HL-60 (cell line): ENCODE measurements at regions not wholly inside any gene's neighbourhood (a gene's known extent, or its start where the extent isn't known, plus 50 kb on each side); places are given as distances from the start of the nearest gene placed in this dataset.

Experiments used
- DNase-seq, 2 experiments: peaks; one replicate each; pipeline ENCODE4 v3.0.0-alpha.2; 2010 to 2020; ENCODE audit warnings: low read depth in 1 of 2, low spot score in 1 of 2
- H3K27ac ChIP-seq: fragments of 250-450 bp; sonication (Bioruptor Pico); replicated peaks from 2 replicates; pipeline ENCODE4 v1.5.1; 2020; ENCODE audit warnings: mild to moderate bottlenecking, moderate library complexity
- H3K27me3 ChIP-seq: fragments of 250-450 bp; sonication (Bioruptor Pico); 2 replicates; pipeline ENCODE4 v1.5.1; 2021; ENCODE audit warnings: mild to moderate bottlenecking, moderate library complexity; ENCODE audit not compliant: insufficient read depth, poor library complexity, severe bottlenecking
- H3K4me3 ChIP-seq: replicated peaks from 2 replicates; pipeline ENCODE4 v1.5.1; 2011; ENCODE audit warnings: mild to moderate bottlenecking, control low read depth, low read length; ENCODE audit not compliant: insufficient read depth
- GABPA ChIP-seq: IDR thresholded peaks from 2 replicates; pipeline ENCODE4 v1.6.1; 2012; ENCODE audit warnings: low read depth
- POLR2AphosphoS5 ChIP-seq: IDR thresholded peaks from 2 replicates; pipeline ENCODE4 v1.6.1; 2012; ENCODE audit warnings: low read depth
- SPI1 ChIP-seq: IDR thresholded peaks from 2 replicates; pipeline ENCODE4 v1.6.1; 2012; ENCODE audit warnings: low read depth, mild to moderate bottlenecking, borderline replicate concordance
- TF ChIP-seq, protein P1 (sequence below): IDR thresholded peaks from one replicate; pipeline ENCODE4 v1.5.1; 2011; ENCODE audit warnings: low read length, control low read depth, inconsistent platforms; ENCODE audit not compliant: insufficient read depth
- TF ChIP-seq, protein P2 (sequence below): IDR thresholded peaks from 2 replicates; pipeline ENCODE4 v1.6.1; 2012; ENCODE audit warnings: low read depth; ENCODE audit not compliant: insufficient replicate concordance

DNA sequence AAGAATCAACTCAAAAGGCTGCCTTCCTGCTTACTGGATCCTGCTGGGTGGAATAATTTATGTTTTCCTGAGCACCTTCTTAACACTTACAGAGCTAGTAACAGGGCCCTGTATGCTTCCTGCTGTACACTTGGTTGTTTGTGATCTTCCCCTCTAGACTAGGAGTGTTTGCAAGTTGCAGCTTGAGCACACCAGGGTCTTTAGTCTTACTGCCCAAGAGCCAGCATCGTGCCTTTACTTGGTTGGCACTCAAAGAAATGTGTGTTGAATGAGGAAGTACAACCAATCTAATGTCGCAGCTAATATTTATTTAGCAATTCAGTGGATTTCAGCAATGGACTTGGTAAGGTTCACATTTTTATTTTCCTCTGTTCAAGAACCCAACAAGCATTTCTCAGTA, 57.5 kb upstream of the HAND1 start:
- Histone ChIP-seq H3K27me3 (peaks cover 8% of the 10 kb centered on the region), H3K27ac (no peak overlapping the region), H3K4me3 (no peak overlapping the region)
- TF ChIP-seq SPI1 (no peak), GABPA (no peak), POLR2AphosphoS5 (no peak)
- TF ChIP-seq, protein P1, sequence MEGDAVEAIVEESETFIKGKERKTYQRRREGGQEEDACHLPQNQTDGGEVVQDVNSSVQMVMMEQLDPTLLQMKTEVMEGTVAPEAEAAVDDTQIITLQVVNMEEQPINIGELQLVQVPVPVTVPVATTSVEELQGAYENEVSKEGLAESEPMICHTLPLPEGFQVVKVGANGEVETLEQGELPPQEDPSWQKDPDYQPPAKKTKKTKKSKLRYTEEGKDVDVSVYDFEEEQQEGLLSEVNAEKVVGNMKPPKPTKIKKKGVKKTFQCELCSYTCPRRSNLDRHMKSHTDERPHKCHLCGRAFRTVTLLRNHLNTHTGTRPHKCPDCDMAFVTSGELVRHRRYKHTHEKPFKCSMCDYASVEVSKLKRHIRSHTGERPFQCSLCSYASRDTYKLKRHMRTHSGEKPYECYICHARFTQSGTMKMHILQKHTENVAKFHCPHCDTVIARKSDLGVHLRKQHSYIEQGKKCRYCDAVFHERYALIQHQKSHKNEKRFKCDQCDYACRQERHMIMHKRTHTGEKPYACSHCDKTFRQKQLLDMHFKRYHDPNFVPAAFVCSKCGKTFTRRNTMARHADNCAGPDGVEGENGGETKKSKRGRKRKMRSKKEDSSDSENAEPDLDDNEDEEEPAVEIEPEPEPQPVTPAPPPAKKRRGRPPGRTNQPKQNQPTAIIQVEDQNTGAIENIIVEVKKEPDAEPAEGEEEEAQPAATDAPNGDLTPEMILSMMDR, result no peak
- TF ChIP-seq, protein P2, sequence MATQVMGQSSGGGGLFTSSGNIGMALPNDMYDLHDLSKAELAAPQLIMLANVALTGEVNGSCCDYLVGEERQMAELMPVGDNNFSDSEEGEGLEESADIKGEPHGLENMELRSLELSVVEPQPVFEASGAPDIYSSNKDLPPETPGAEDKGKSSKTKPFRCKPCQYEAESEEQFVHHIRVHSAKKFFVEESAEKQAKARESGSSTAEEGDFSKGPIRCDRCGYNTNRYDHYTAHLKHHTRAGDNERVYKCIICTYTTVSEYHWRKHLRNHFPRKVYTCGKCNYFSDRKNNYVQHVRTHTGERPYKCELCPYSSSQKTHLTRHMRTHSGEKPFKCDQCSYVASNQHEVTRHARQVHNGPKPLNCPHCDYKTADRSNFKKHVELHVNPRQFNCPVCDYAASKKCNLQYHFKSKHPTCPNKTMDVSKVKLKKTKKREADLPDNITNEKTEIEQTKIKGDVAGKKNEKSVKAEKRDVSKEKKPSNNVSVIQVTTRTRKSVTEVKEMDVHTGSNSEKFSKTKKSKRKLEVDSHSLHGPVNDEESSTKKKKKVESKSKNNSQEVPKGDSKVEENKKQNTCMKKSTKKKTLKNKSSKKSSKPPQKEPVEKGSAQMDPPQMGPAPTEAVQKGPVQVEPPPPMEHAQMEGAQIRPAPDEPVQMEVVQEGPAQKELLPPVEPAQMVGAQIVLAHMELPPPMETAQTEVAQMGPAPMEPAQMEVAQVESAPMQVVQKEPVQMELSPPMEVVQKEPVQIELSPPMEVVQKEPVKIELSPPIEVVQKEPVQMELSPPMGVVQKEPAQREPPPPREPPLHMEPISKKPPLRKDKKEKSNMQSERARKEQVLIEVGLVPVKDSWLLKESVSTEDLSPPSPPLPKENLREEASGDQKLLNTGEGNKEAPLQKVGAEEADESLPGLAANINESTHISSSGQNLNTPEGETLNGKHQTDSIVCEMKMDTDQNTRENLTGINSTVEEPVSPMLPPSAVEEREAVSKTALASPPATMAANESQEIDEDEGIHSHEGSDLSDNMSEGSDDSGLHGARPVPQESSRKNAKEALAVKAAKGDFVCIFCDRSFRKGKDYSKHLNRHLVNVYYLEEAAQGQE, result no peak
- DNase-seq, result no peak

DNA sequence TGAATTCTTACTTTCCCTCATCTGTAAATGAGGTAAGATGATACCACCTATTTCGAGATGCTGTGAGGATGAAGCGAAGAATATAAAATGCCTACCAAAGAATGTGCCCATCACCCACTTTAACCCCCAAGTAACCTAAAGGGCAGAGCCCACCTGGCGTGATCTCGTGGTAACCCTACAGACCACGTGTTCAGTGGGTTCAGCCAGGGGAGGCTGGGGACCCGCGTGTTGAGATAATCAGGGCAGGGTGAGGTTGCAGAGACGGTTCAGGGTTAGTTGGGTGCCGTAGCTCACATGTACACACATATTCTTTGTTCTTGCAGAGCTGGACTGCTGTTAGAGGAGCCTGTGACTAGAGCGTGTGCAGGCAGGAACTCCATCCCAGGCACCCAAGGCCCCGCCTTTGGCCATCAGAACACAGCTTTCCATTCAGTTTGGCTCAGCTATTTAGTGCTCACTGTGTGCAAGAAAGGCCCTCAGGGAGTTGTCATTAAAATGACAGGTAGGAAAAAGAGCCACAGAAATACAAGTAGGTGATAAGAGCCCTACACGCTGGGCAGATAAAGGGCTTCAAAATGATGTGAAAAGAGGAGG, 56.5 kb upstream of the HAND1 start:
- DNase-seq, result no peak

DNA sequence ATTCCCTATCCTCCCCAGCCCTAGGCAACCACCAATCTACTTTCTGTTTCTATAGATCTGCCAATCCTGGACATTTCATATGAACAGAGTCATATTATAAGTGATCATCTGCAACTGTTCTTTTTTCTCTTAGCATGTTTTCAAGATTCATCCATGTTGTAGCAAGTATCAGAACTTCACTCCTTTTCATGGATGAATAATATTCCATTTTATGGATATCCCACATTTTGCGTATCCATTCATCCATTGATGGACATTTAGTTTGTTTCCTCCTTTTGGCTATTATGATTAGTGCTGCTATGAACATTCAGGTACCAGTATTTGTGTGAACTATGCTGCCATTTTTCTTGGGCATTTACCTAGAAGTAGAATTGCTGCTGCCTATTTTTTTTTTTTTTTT, 51.3 kb upstream of the HAND1 start:
- H3K27ac ChIP-seq, result no peak overlapping the region
- DNase-seq, result no peak
- TF ChIP-seq, protein P1, result no peak
- no peak for TF ChIP-seq POLR2AphosphoS5
- TF ChIP-seq, protein P2, result no peak
- TF ChIP-seq GABPA, result no peak
- TF ChIP-seq SPI1, result no peak
- no peaks in the 10 kb centered on the region for H3K27me3 ChIP-seq
- H3K4me3 ChIP-seq, result no peak overlapping the region

More for the DNA sequence above, 56.5 kb upstream of the HAND1 start:
- Histone ChIP-seq H3K4me3 (no peak overlapping the region), H3K27me3 (peaks cover 6% of the 10 kb centered on the region), H3K27ac (no peak overlapping the region)
- TF ChIP-seq POLR2AphosphoS5 (no peak), SPI1 (no peak), GABPA (no peak)
- TF ChIP-seq, protein P2, result no peak
- TF ChIP-seq, protein P1, result no peak
